ENCODE measurements at regions not wholly inside any gene's neighbourhood (a gene's known extent, or its start where the extent isn't known, plus 50 kb on each side); places are given as distances from the start of the nearest gene placed in this dataset.
"Not testable (repeated sequence)": the region's sequence is repeated elsewhere in the genome, so short reads cannot be mapped to it uniquely, and the experiment has no call there.

DNA sequence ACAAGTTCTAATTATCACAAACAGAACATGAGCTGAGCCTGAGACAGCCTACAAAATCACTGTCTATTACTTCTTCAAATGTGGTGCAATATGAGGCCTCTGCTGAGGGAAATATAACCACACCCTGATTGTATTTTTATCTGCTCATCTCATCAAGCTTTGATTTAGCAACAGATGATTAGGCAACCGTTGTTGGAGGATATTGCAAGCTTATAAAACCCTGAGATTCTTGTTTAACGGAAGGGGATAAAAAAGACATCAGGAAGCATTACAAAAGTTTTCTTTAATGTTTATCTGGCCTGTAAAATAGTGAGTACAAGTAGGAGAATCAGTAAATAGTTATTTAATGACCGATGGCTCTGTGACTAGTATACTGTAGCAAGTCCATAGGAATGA, 108.5 kb downstream of the ZNF330 start:
- Histone ChIP-seq H3K36me3 (no peaks in the 10 kb centered on the region), H3K27me3 (no peaks in the 10 kb centered on the region), H3K4me3 (no peak overlapping the region), H3K9me3 (no peaks in the 10 kb centered on the region), H3K4me1 (peaks cover 0 to 11% (median 2%) of the 10 kb centered on the region in 4 donors), H3K27ac (peak overlapping the region in 2 of 4 donors; percentile 61 to 75)
- DNase-seq (ENCODE audit: low spot score in 2 of 2): peak in 1 of 2 donors; percentile 63
- TF ChIP-seq POLR2A (IDR thresholded peaks at IDR 0.05): no peak
- TF ChIP-seq EP300 (IDR thresholded peaks at IDR 0.05): peak; percentile 79 to 89
- TF ChIP-seq, protein P1, sequence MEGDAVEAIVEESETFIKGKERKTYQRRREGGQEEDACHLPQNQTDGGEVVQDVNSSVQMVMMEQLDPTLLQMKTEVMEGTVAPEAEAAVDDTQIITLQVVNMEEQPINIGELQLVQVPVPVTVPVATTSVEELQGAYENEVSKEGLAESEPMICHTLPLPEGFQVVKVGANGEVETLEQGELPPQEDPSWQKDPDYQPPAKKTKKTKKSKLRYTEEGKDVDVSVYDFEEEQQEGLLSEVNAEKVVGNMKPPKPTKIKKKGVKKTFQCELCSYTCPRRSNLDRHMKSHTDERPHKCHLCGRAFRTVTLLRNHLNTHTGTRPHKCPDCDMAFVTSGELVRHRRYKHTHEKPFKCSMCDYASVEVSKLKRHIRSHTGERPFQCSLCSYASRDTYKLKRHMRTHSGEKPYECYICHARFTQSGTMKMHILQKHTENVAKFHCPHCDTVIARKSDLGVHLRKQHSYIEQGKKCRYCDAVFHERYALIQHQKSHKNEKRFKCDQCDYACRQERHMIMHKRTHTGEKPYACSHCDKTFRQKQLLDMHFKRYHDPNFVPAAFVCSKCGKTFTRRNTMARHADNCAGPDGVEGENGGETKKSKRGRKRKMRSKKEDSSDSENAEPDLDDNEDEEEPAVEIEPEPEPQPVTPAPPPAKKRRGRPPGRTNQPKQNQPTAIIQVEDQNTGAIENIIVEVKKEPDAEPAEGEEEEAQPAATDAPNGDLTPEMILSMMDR (IDR thresholded peaks at IDR 0.05): no peak
- 63 to 65% methylated on average over 3 of the region's 3 CpGs for WGBS, 2 donors

DNA sequence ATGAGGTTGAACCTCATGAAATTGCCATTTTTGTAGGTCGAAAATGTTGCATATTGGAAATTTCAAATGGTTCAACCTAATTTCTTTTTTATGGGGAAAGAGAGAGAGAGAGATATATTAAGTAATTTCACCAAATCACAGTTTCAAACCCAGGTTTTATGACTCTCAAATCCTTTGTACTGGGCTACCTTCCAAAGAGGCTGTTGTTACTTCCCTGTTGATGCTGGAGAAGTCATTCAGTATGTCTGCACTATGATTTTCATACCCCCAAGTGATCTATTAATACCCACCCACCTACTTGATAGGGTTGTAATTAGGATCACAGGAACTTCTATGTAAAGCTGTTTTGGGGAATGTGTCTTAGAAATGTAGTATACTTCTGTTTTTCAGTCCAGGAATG, 109.9 kb downstream of the ZNF330 start:
- H3K27me3 ChIP-seq: no peaks in the 10 kb centered on the region
- no peaks in the 10 kb centered on the region for H3K36me3 ChIP-seq
- peaks cover 0 to 11% (median 2%) of the 10 kb centered on the region in 4 donors for H3K4me1 ChIP-seq
- no peak overlapping the region for H3K4me3 ChIP-seq
- WGBS, 2 donors: 84 to 91% methylated on average over 1 of the region's 1 CpG
- no peaks in the 10 kb centered on the region for H3K9me3 ChIP-seq
- no peak for DNase-seq (ENCODE audit: low spot score in 2 of 2)
- TF ChIP-seq, protein P1 (IDR thresholded peaks at IDR 0.05): no peak
- TF ChIP-seq EP300 (IDR thresholded peaks at IDR 0.05) (no peak), POLR2A (IDR thresholded peaks at IDR 0.05) (no peak)
- H3K27ac ChIP-seq: peak overlapping the region in 1 of 4 donors; percentile 32

DNA sequence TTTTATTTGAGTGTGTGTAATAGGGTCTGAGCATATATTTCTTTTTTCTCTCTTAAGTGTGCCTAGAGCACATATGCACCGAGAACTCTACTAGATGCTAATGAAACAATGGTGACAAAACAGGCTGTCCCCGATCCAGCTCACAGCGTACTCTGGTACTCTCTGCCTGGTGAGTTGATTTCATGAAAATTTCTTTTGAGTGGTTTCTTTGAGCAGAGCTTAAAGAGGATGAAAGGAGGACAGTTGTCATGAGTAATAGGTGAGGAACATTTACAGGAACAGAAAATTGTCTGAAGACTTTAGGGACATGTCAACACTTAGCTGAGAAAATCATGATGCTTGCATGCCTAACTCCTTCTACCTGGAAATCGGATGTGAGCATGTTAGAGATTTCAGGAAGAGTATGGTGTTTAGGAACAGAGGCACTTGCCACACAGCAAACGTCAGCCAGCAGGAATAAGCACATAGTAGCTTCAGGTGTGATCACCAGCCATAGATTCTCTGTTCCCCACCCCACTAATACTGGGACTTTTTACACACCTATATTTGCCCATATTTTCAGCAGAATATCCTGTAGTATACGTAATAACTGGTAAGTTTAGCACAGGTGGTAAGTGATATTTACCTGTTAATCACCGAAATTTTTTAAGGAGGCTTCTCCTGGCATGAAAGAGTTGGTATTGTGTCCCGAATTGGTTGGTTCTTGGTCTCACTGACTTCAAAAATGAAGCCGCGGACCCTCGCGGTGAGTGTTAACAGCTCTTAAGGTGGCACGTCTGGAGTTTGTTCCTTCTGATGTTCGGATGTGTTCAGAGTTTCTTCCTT, 111.1 kb downstream of the ZNF330 start:
- Histone ChIP-seq H3K27ac (no peak overlapping the region), H3K9me3 (no peaks in the 10 kb centered on the region), H3K4me1 (peaks cover 0 to 11% (median 2%) of the 10 kb centered on the region in 4 donors), H3K4me3 (no peak overlapping the region), H3K36me3 (no peaks in the 10 kb centered on the region), H3K27me3 (no peaks in the 10 kb centered on the region)
- no peak for DNase-seq (ENCODE audit: low spot score in 2 of 2)
- no peak for TF ChIP-seq POLR2A (IDR thresholded peaks at IDR 0.05)
- TF ChIP-seq, protein P1 (IDR thresholded peaks at IDR 0.05): no peak
- no peak for TF ChIP-seq EP300 (IDR thresholded peaks at IDR 0.05)
- 89% methylated on average over 14 of the region's 14 CpGs for WGBS, 2 donors

DNA sequence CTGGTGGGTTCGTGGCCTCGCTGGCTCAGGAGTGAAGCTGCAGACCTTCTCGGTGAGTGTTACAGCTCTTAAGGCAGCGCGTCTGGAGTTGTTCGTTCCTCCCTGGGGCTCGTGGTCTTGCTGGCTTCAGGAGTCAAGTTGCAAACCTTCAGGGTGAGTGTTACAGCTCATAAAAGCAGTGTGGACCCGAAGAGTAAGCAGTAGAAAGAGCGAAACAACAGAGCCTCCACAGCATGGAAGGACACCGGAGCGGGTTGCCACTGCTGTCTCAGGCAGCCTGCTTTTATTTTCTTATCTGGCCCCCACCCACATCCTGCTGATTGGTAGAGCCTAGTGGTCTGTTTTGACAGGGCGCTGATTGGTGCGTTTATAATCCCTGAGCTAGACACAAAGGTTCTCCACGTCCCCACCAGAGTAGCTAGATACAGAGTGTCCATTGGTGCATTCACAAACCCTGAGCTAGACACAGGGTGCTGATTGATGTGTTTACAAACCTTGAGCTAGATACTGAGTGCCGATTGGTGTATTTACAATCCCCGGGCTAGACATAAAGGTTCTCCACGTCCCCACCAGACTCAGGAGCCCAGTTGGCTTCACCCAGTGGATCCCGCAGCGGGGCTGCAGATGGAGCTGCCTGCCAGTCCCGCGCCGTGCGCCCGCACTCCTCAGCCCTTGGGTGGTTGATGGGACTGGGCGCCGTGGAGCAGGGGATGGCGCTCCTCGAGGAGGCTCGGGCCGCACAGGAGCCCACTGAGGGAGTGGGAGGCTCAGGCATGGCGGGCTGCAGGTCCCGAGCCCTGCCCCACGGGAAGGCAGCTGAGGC, 111.9 kb downstream of the ZNF330 start:
- not testable (repeated sequence) for H3K9me3 ChIP-seq; H3K36me3 ChIP-seq; H3K27me3 ChIP-seq; DNase-seq (ENCODE audit: low spot score in 2 of 2)
- peak overlapping the region in 1 of 4 donors; percentile 36 for H3K27ac ChIP-seq
- peak overlapping the region in 3 of 4 donors; percentile 21 to 50 (median 32) for H3K4me3 ChIP-seq
- H3K4me1 ChIP-seq: peaks cover 0 to 11% (median 2%) of the 10 kb centered on the region in 4 donors
- 77 to 87% methylated on average over 21 to 27 of the region's 33 CpGs for WGBS, 2 donors

DNA sequence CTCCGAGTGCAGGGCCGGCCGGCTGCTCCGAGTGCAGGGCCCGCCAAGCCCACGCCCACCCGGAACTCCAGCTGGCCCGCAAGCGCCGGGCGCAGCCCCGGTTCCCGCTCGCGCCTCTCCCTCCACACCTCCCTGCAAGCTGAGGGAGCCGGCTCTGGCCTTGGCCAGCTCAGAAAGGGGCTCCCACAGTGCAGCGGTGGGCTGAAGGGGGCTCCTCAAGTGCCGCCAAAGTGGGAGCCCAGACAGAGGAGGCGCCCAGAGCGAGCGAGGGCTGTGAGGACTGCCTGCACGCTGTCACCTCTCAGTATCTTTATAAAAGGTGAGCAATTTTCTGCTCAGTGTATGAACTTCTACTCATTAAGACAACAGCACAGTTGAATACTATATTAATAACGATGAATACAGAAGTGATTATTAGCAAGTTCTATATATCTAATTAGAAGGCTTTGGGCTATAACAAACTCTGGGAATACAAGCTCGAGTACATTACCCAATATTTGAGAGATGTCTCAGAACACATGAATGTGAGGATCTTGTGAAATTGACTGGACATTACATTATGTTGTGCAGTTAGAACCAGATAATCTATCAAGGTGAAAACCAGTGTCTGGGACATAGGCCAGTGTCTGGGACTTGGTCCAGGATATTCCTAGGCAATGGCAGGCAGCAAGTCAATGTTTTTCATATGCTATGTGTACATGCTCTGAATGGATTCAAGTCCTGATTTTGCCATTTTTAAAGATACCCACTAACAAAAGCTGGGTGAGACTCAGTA, 112.9 kb downstream of the ZNF330 start:
- not testable (repeated sequence) for H3K4me1 ChIP-seq; DNase-seq (ENCODE audit: low spot score in 2 of 2); H3K27me3 ChIP-seq; H3K9me3 ChIP-seq; H3K36me3 ChIP-seq
- H3K27ac ChIP-seq: peak overlapping the region in 3 of 4 donors; percentile 36 to 52 (median 49)
- H3K4me3 ChIP-seq: peak overlapping the region; percentile 21 to 50 (median 36)
- 26 to 28% methylated on average over 8 to 12 of the region's 24 CpGs for WGBS, 2 donors

Data from tibial nerve (tissue), 4 donors.